ENCODE measurements at regions not wholly inside any gene's neighbourhood (a gene's known extent, or its start where the extent isn't known, plus 50 kb on each side); places are given as distances from the start of the nearest gene placed in this dataset.
"Not testable (repeated sequence)": the region's sequence is repeated elsewhere in the genome, so short reads cannot be mapped to it uniquely, and the experiment has no call there.

GRCh38 chr16:86846136-86846535 is 267.8 kb downstream of the FOXL1 start:
- DNase-seq = no peak

- no peak for DNase-seq
Measured at GRCh38 chr16:86848821-86849220, 270.5 kb downstream of the FOXL1 start.

- DNase-seq = no peak
Measured at GRCh38 chr16:86850670-86851069, 272.3 kb downstream of the FOXL1 start.

- DNase-seq = no peak
Measured at GRCh38 chr16:86852135-86852534, 273.8 kb downstream of the FOXL1 start.

GRCh38 chr16:86854058-86854621 is 275.8 kb downstream of the FOXL1 start:
- no peak for DNase-seq

GRCh38 chr16:86854626-86855294 is 276.4 kb downstream of the FOXL1 start:
- DNase-seq = no peak

- no peak for DNase-seq
Measured at GRCh38 chr16:86856946-86857586, 278.7 kb downstream of the FOXL1 start.

GRCh38 chr16:86857807-86858206 is 279.5 kb downstream of the FOXL1 start:
- DNase-seq = no peak

GRCh38 chr16:86858501-86858900 is 280.2 kb downstream of the FOXL1 start:
- DNase-seq = no peak

GRCh38 chr16:86861270-86861858 is 283.0 kb downstream of the FOXL1 start:
- not testable (repeated sequence) for DNase-seq

GRCh38 chr16:86862595-86863280 is 284.4 kb downstream of the FOXL1 start:
- DNase-seq = no peak

GRCh38 chr16:86863609-86864008 is 285.3 kb downstream of the FOXL1 start:
- DNase-seq = no peak

GRCh38 chr16:86864586-86864985 is 286.2 kb downstream of the FOXL1 start:
- DNase-seq = no peak

GRCh38 chr16:86865851-86866662 is 287.7 kb downstream of the FOXL1 start:
- DNase-seq = no peak

GRCh38 chr16:86866986-86867722 is 288.8 kb downstream of the FOXL1 start:
- no peak for DNase-seq

- DNase-seq = no peak
Measured at GRCh38 chr16:86868070-86868469, 289.7 kb downstream of the FOXL1 start.

- no peak for DNase-seq
Measured at GRCh38 chr16:86868786-86869185, 290.4 kb downstream of the FOXL1 start.

- no peak for DNase-seq
Measured at GRCh38 chr16:86869288-86870022, 291.1 kb downstream of the FOXL1 start.

- DNase-seq = no peak
Measured at GRCh38 chr16:86870380-86870779, 292.0 kb downstream of the FOXL1 start.

GRCh38 chr16:86872131-86872530 is 293.8 kb downstream of the FOXL1 start:
- DNase-seq = no peak

- DNase-seq = no peak
Measured at GRCh38 chr16:86872833-86873232, 294.5 kb downstream of the FOXL1 start.
